Liver (tissue), 8 donors: ENCODE measurements at regions not wholly inside any gene's neighbourhood (a gene's known extent, or its start where the extent isn't known, plus 50 kb on each side); places are given as distances from the start of the nearest gene placed in this dataset.

ENCODE experiments used
- DNase-seq: peaks from one replicate; pipeline ENCODE4 v3.0.0-alpha.2; 2017; ENCODE audit warnings: low spot score
- H3K27ac ChIP-seq, 2 donors: one replicate each; pipeline ENCODE4 v1.7.0; 2013; ENCODE audit warnings: inconsistent platforms in 2 of 2, low read length in 2 of 2, control low read depth in 1 of 2, low read depth in 1 of 2, mild to moderate bottlenecking in 1 of 2
- H3K27me3 ChIP-seq, 4 donors: one replicate each; pipeline versions ENCODE4 v1.6.1 to v1.7.0; 2013; ENCODE audit warnings: low read length in 3 of 4, inconsistent platforms in 1 of 4, mild to moderate bottlenecking in 1 of 4, moderate library complexity in 1 of 4; ENCODE audit not compliant: control insufficient read depth in 4 of 4, insufficient read depth in 4 of 4
- H3K36me3 ChIP-seq, 4 donors: one replicate each; pipeline versions ENCODE4 v1.6.1 to v1.7.0; 2013; ENCODE audit warnings: low read length in 3 of 4, mild to moderate bottlenecking in 3 of 4, low read depth in 1 of 4, moderate library complexity in 1 of 4; ENCODE audit not compliant: control insufficient read depth in 4 of 4, insufficient read depth in 3 of 4
- H3K4me1 ChIP-seq, 4 donors: one replicate each; pipeline versions ENCODE4 v1.6.1 to v1.7.0; 2013; ENCODE audit warnings: low read length in 3 of 4, mild to moderate bottlenecking in 3 of 4, moderate library complexity in 1 of 4; ENCODE audit not compliant: control insufficient read depth in 4 of 4, insufficient read depth in 4 of 4
- H3K4me3 ChIP-seq, 3 donors: one replicate each; pipeline versions ENCODE4 v1.6.1 to v1.7.0; 2013; ENCODE audit warnings: low read length in 3 of 3, control low read depth in 1 of 3, low read depth in 1 of 3, mild to moderate bottlenecking in 1 of 3
- H3K9ac ChIP-seq, 2 donors: one replicate each; pipeline ENCODE4 v1.7.0; 2013; ENCODE audit warnings: low read length in 2 of 2, mild to moderate bottlenecking in 2 of 2, moderate library complexity in 2 of 2, control low read depth in 1 of 2, low read depth in 1 of 2
- H3K9me3 ChIP-seq, 4 donors: one replicate each; pipeline versions ENCODE4 v1.6.1 to v1.7.0; 2013; ENCODE audit warnings: low read length in 3 of 4; ENCODE audit not compliant: control insufficient read depth in 4 of 4
- ATF3 ChIP-seq: IDR thresholded peaks from 2 replicates; pipeline ENCODE4 v1.6.1; 2016; ENCODE audit warnings: antibody characterized with exemption
- CTCF ChIP-seq: fragments of 150-350 bp; IDR thresholded peaks from 2 replicates; pipeline ENCODE4 v1.5.1; 2017; ENCODE audit warnings: improper control_type of control experiment, low read depth, low read length; ENCODE audit not compliant: missing input control
- EGR1 ChIP-seq, 2 donors: IDR thresholded peaks; 2 replicates each; pipeline ENCODE4 v1.6.1; 2016 to 2018; ENCODE audit warnings: antibody characterized with exemption in 2 of 2, low read depth in 2 of 2
- FOXA1 ChIP-seq: IDR thresholded peaks from 2 replicates; pipeline ENCODE4 v1.6.1; 2016; ENCODE audit warnings: antibody characterized with exemption
- FOXA2 ChIP-seq: IDR thresholded peaks from 2 replicates; pipeline ENCODE4 v1.6.1; 2016; ENCODE audit warnings: antibody characterized with exemption
- GABPA ChIP-seq, 2 donors: IDR thresholded peaks in 1 of 2; conservative IDR thresholded peaks in 1 of 2; 2 replicates each; pipeline ENCODE4 v1.6.1; 2016; ENCODE audit warnings: antibody characterized with exemption in 2 of 2, mild to moderate bottlenecking in 1 of 2, moderate library complexity in 1 of 2
- HNF4A ChIP-seq, 2 donors: conservative IDR thresholded peaks; 2 replicates each; pipeline ENCODE4 v1.6.1; 2016; ENCODE audit warnings: antibody characterized with exemption in 2 of 2, mild to moderate bottlenecking in 2 of 2
- HNF4G ChIP-seq: IDR thresholded peaks from 2 replicates; pipeline ENCODE4 v1.6.1; 2016; ENCODE audit warnings: antibody characterized with exemption
- JUND ChIP-seq, 2 donors: IDR thresholded peaks; 2 replicates each; pipeline ENCODE4 v1.6.1; 2016; ENCODE audit warnings: antibody characterized with exemption in 2 of 2
- MAX ChIP-seq: IDR thresholded peaks from 2 replicates; pipeline ENCODE4 v1.6.1; 2016; ENCODE audit warnings: antibody characterized with exemption
- NR2F2 ChIP-seq: IDR thresholded peaks from 2 replicates; pipeline ENCODE4 v1.6.1; 2016; ENCODE audit warnings: antibody characterized with exemption
- RAD21 ChIP-seq, 2 donors: IDR thresholded peaks; 2 replicates each; pipeline ENCODE4 v1.6.1; 2016; ENCODE audit warnings: antibody characterized with exemption in 2 of 2, mild to moderate bottlenecking in 2 of 2
- REST ChIP-seq: IDR thresholded peaks from 2 replicates; pipeline ENCODE4 v1.6.1; 2016; ENCODE audit warnings: antibody characterized with exemption, mild to moderate bottlenecking
- SP1 ChIP-seq: IDR thresholded peaks from 2 replicates; pipeline ENCODE4 v1.6.1; 2018; ENCODE audit warnings: antibody characterized with exemption, mild to moderate bottlenecking
- TAF1 ChIP-seq: conservative IDR thresholded peaks from 2 replicates; pipeline ENCODE4 v1.6.1; 2016; ENCODE audit warnings: antibody characterized with exemption, mild to moderate bottlenecking
- YY1 ChIP-seq: IDR thresholded peaks from 2 replicates; pipeline ENCODE4 v1.6.1; 2016; ENCODE audit warnings: antibody characterized with exemption, mild to moderate bottlenecking
- ZBTB33 ChIP-seq: IDR thresholded peaks from 2 replicates; pipeline ENCODE4 v1.6.1; 2016; ENCODE audit warnings: antibody characterized with exemption
- WGBS: extraction: QIAGEN DNeasy Blood & Tissue Kit; methylation state at CpG from one replicate; pipeline ENCODE4 v1.1.7; 2013; 5-methylcytosine and 5-hydroxymethylcytosine counted together
- donor health status: healthy.
- donor health status: healthy.
- donor health status: healthy.
- donor health status: healthy.
- donor health status: healthy.

- no peak overlapping the region for H3K27ac ChIP-seq
- no peak for DNase-seq
- H3K36me3 ChIP-seq, result no peaks in the 10 kb centered on the region
- TF ChIP-seq SP1 (no peak), YY1 (no peak), FOXA2 (no peak), JUND (IDR thresholded peaks at IDR 0.05) (no peak), EGR1 (IDR thresholded peaks at IDR 0.05; ENCODE audit: low read depth in 2 of 2) (no peak), ATF3 (no peak), REST (no peak), FOXA1 (no peak), HNF4A (conservative IDR thresholded peaks at IDR 0.05) (no peak), MAX (no peak), ZBTB33 (no peak)
- peaks cover 0 to 8% (median 2%) of the 10 kb centered on the region in 4 donors for H3K4me1 ChIP-seq
- H3K27me3 ChIP-seq, result no peaks in the 10 kb centered on the region
- no peaks in the 10 kb centered on the region for H3K9me3 ChIP-seq
- H3K9ac ChIP-seq, result no peak overlapping the region
- no peak overlapping the region for H3K4me3 ChIP-seq
Measured at GRCh38 chr6:130309028-130309427, 56.8 kb upstream of the TMEM200A start.

GRCh38 chr6:130307752-130308361 lies 58.0 kb upstream of the TMEM200A start:
- H3K9me3 ChIP-seq, result no peaks in the 10 kb centered on the region
- WGBS, result 50% methylated on average over 1 of the region's 1 CpG
- no peak for DNase-seq
- no peak overlapping the region for H3K9ac ChIP-seq
- H3K27ac ChIP-seq, result no peak overlapping the region
- peaks cover 0 to 8% (median 2%) of the 10 kb centered on the region in 4 donors for H3K4me1 ChIP-seq
- H3K36me3 ChIP-seq, result no peaks in the 10 kb centered on the region
- H3K27me3 ChIP-seq, result no peaks in the 10 kb centered on the region
- no peak overlapping the region for H3K4me3 ChIP-seq
- no peak for TF ChIP-seq TAF1
- TF ChIP-seq YY1, result no peak
- TF ChIP-seq CTCF, result no peak
- TF ChIP-seq FOXA2, result peak; percentile 38
- peak; percentile 17 to 82 for TF ChIP-seq JUND (IDR thresholded peaks at IDR 0.05)
- no peak for TF ChIP-seq RAD21 (IDR thresholded peaks at IDR 0.05)
- TF ChIP-seq REST, result no peak
- TF ChIP-seq ZBTB33, result no peak
- TF ChIP-seq GABPA (IDR thresholded peaks at IDR 0.05 in 1 of 2, conservative IDR thresholded peaks at IDR 0.05 in 1 of 2), result no peak
- TF ChIP-seq NR2F2, result no peak
- no peak for TF ChIP-seq FOXA1
- TF ChIP-seq HNF4G, result no peak
- TF ChIP-seq ATF3, result peak; percentile 17
- TF ChIP-seq HNF4A (conservative IDR thresholded peaks at IDR 0.05), result peak; percentile 21 to 50
- TF ChIP-seq EGR1 (IDR thresholded peaks at IDR 0.05; ENCODE audit: low read depth in 2 of 2), result no peak
